K562 (cell line): ENCODE measurements at regions not wholly inside any gene's neighbourhood (a gene's known extent, or its start where the extent isn't known, plus 50 kb on each side); places are given as distances from the start of the nearest gene placed in this dataset.

Experiments used
- CREB1 ChIP-seq, 2 experiments: sonication (generic) in 1 of 2; formaldehyde crosslinking in 1 of 2; IDR thresholded peaks; 2 replicates each; pipeline versions ENCODE4 v1.6.1 to v1.8.0; 2012 to 2022; ENCODE audit warnings: inconsistent platforms in 1 of 2, mild to moderate bottlenecking in 1 of 2, missing genetic modification reagents in 1 of 2, moderate library complexity in 1 of 2
- EZH2 ChIP-seq: IDR thresholded peaks from 2 replicates; pipeline ENCODE4 v1.6.1; 2012; ENCODE audit warnings: low read depth, mild to moderate bottlenecking, inconsistent platforms, low read length, borderline replicate concordance
- MLLT1 ChIP-seq, 2 experiments: fragments of 450-650 bp; IDR thresholded peaks; 2 replicates each; pipeline ENCODE4 v1.6.1; 2016
- POLR2A ChIP-seq: fragments of 450-650 bp; conservative IDR thresholded peaks from 2 replicates; pipeline ENCODE4 v1.6.1; 2016
- SIRT6 ChIP-seq: IDR thresholded peaks from one replicate; pipeline ENCODE4 v1.6.1; 2012; ENCODE audit warnings: low read depth, mild to moderate bottlenecking, control low read depth, inconsistent platforms, low read length, moderate library complexity

GRCh38 chr11:91310085-91310484 lies 914.5 kb upstream of the FAT3 start:
- TF ChIP-seq EZH2 (no peak), MLLT1 (IDR thresholded peaks at IDR 0.05) (no peak), CREB1 (IDR thresholded peaks at IDR 0.05) (no peak), CREB1 (CRISPR knock-in tag; IDR thresholded peaks at IDR 0.05) (no peak), POLR2A (no peak), SIRT6 (no peak)
